HCT116 (cell line): ENCODE measurements at regions not wholly inside any gene's neighbourhood (a gene's known extent, or its start where the extent isn't known, plus 50 kb on each side); places are given as distances from the start of the nearest gene placed in this dataset.
"Not testable (repeated sequence)": the region's sequence is repeated elsewhere in the genome, so short reads cannot be mapped to it uniquely, and the experiment has no call there.

Source experiments
- ATAC-seq: fragments of 200-7000 bp; cut with Tn5 transposase; 2 replicates; pipeline ENCODE4 v1.9.1; 2020; ENCODE audit warnings: mild to moderate bottlenecking, moderate library complexity
- BruUV-seq: library from RNA; stranded (reverse); fragments of 400-500 nt; replicated peaks from 2 replicates; lab custom pipeline; 2021; lab: Mats Ljungman, UMichigan
- CTCF ChIA-PET: fragments of 300-600 bp; sonication (Branson Sonifier 250); formaldehyde crosslinking; loops from one replicate; lab custom pipeline; 2021; ENCODE audit warnings: antibody characterized with exemption; lab: Charles Lee
- POLR2A ChIA-PET: fragments of 300-600, 350-600 bp; sonication (Branson Sonifier 250); formaldehyde crosslinking; loops from one replicate; lab custom pipeline; 2021; ENCODE audit warnings: antibody characterized with exemption; lab: Charles Lee
- RAD21 ChIA-PET, 2 experiments: fragments of 300-600 bp; sonication (Branson Sonifier 250); formaldehyde crosslinking; loops; one replicate each; lab custom pipeline; 2023; ENCODE audit warnings: low total read pairs in 2 of 2; ENCODE audit not compliant: uncharacterized antibody in 2 of 2, unreplicated experiment in 2 of 2, low non-redundant PET in 1 of 2; lab: Charles Lee
- DNase-seq: peaks from one replicate; pipeline ENCODE4 v3.0.0-alpha.2; 2010; ENCODE audit warnings: low read depth, low spot score
- H2AFZ ChIP-seq: fragments of 200-600 bp; shearing (Covaris generic), sonication (generic); 2 replicates; pipeline ENCODE4 v1.6.1; 2017; ENCODE audit warnings: low read depth, mixed run types, mixed read lengths, antibody characterized with exemption, low read length; ENCODE audit not compliant: poor library complexity, severe bottlenecking
- H3K27ac ChIP-seq: 2 replicates; pipeline ENCODE4 v1.5.1; 2012; ENCODE audit warnings: low read depth, low read length
- H3K27me3 ChIP-seq: fragments of 200-600 bp; sonication (generic); 2 replicates; pipeline ENCODE4 v1.6.1; 2016; ENCODE audit warnings: mixed run types, low read length, mixed read lengths; ENCODE audit not compliant: insufficient read depth
- H3K36me3 ChIP-seq, 2 experiments: fragments of 200-500 bp in 1 of 2; fragments of 200-600 bp in 1 of 2; sonication (Bioruptor generic) in 1 of 2; sonication (generic) in 1 of 2; 2 replicates each; pipeline versions ENCODE4 v1.5.1 to v1.6.1; 2014 to 2016; ENCODE audit warnings: low read length in 2 of 2, inconsistent platforms in 1 of 2, mixed read lengths in 1 of 2, mixed run types in 1 of 2; ENCODE audit not compliant: insufficient read depth in 2 of 2, control insufficient read depth in 1 of 2
- H3K4me1 ChIP-seq, 2 experiments: fragments of 200-600 bp in 1 of 2; sonication (generic) in 1 of 2; 2 replicates each; pipeline versions ENCODE4 v1.5.1 to v1.6.1; 2012 to 2017; ENCODE audit warnings: low read length in 2 of 2, inconsistent platforms in 1 of 2, mild to moderate bottlenecking in 1 of 2, mixed read lengths in 1 of 2, mixed run types in 1 of 2, moderate library complexity in 1 of 2; ENCODE audit not compliant: insufficient read depth in 2 of 2, control insufficient read depth in 1 of 2
- H3K4me2 ChIP-seq: fragments of 200-600 bp; sonication (generic); 2 replicates; pipeline ENCODE4 v1.6.1; 2017; ENCODE audit warnings: mixed run types, low read length, mixed read lengths
- H3K4me3 ChIP-seq, 2 experiments: fragments of 200-600 bp in 1 of 2; sonication (generic) in 1 of 2; replicated peaks in 1 of 2; 2 replicates each; pipeline ENCODE4 v1.5.1; 2011 to 2016; ENCODE audit warnings: low read length in 2 of 2, control low read depth in 1 of 2, low read depth in 1 of 2, mild to moderate bottlenecking in 1 of 2, mixed read lengths in 1 of 2, mixed run types in 1 of 2
- H3K79me2 ChIP-seq: fragments of 200-600 bp; sonication (generic); 2 replicates; pipeline ENCODE4 v1.6.1; 2017; ENCODE audit warnings: mild to moderate bottlenecking, mixed run types, low read length, moderate library complexity, mixed read lengths; ENCODE audit not compliant: insufficient read depth
- H3K9ac ChIP-seq: fragments of 200-600 bp; sonication (generic); 2 replicates; pipeline ENCODE4 v1.6.1; 2016; ENCODE audit warnings: low read length, mixed read lengths
- H3K9me2 ChIP-seq: fragments of 200-600 bp; sonication (generic), shearing (Covaris generic); 2 replicates; pipeline ENCODE4 v1.6.1; 2017; ENCODE audit warnings: mixed run types, mild to moderate bottlenecking, moderate library complexity; ENCODE audit not compliant: insufficient read depth
- H3K9me3 ChIP-seq, 2 experiments: fragments of 200-500 bp in 1 of 2; fragments of 200-600 bp in 1 of 2; sonication (Bioruptor generic) in 1 of 2; sonication (generic) in 1 of 2; 2 replicates each; pipeline ENCODE4 v1.6.1; 2014 to 2017; ENCODE audit warnings: low read length in 2 of 2, mixed read lengths in 2 of 2, inconsistent platforms in 1 of 2, low read depth in 1 of 2, mild to moderate bottlenecking in 1 of 2, mixed run types in 1 of 2, moderate library complexity in 1 of 2; ENCODE audit not compliant: control insufficient read depth in 1 of 2, insufficient read depth in 1 of 2
- H4K20me1 ChIP-seq: fragments of 200-600 bp; sonication (generic), shearing (Covaris generic); 2 replicates; pipeline ENCODE4 v1.6.1; 2017; ENCODE audit warnings: mixed run types, mild to moderate bottlenecking, moderate library complexity; ENCODE audit not compliant: insufficient read depth
- CEBPB ChIP-seq: IDR thresholded peaks from 2 replicates; pipeline ENCODE4 v1.6.1; 2012; ENCODE audit warnings: low read depth
- ELF1 ChIP-seq: IDR thresholded peaks from 2 replicates; pipeline ENCODE4 v1.6.1; 2012; ENCODE audit warnings: low read depth, borderline replicate concordance
- EZH2phosphoT487 ChIP-seq: fragments of 200-600 bp; IDR thresholded peaks from 2 replicates; pipeline ENCODE4 v1.6.1; 2018; ENCODE audit warnings: antibody characterized with exemption, borderline replicate concordance
- FOSL1 ChIP-seq: IDR thresholded peaks from 2 replicates; pipeline ENCODE4 v1.6.1; 2012; ENCODE audit warnings: low read depth
- JUND ChIP-seq: IDR thresholded peaks from 2 replicates; pipeline ENCODE4 v1.6.1; 2012
- POLR2A ChIP-seq: IDR thresholded peaks from 2 replicates; pipeline ENCODE4 v1.7.0; 2011; ENCODE audit warnings: borderline replicate concordance; ENCODE audit not compliant: insufficient read depth, insufficient read length; ENCODE audit errors: extremely low read depth
- POLR2AphosphoS5 ChIP-seq: IDR thresholded peaks from 2 replicates; pipeline ENCODE4 v1.6.1; 2011; ENCODE audit warnings: mild to moderate bottlenecking, low read depth, low read length, moderate library complexity
- RAD21 ChIP-seq: IDR thresholded peaks from 2 replicates; pipeline ENCODE4 v1.6.1; 2012; ENCODE audit warnings: low read depth, mild to moderate bottlenecking
- SIN3A ChIP-seq: IDR thresholded peaks from 2 replicates; pipeline ENCODE4 v1.6.1; 2012; ENCODE audit warnings: low read depth
- SP1 ChIP-seq: IDR thresholded peaks from 2 replicates; pipeline ENCODE4 v1.6.1; 2012; ENCODE audit warnings: low read depth
- TCF7L2 ChIP-seq: IDR thresholded peaks from 2 replicates; pipeline ENCODE4 v1.7.0; 2011; ENCODE audit warnings: borderline replicate concordance, inconsistent platforms; ENCODE audit not compliant: insufficient read depth, insufficient read length; ENCODE audit errors: extremely low read depth
- ZFX ChIP-seq: fragments of 450-650 bp; IDR thresholded peaks from 2 replicates; pipeline ENCODE4 v1.6.1; 2017
- intact Hi-C: fragments of 100-400 bp; cut with micrococcal nuclease; formaldehyde crosslinking; loops from 2 replicates; pipeline ENCODE4 v1.10.0; 2022
- TF ChIP-seq, protein P1 (sequence below): IDR thresholded peaks from 2 replicates; pipeline ENCODE4 v1.6.1; 2012
- TF ChIP-seq, protein P2 (sequence below), 3 experiments: fragments of 200-600 bp in 1 of 3; sonication (generic) in 1 of 3; IDR thresholded peaks in 2 of 3; conservative IDR thresholded peaks in 1 of 3; 2 replicates each; pipeline ENCODE4 v1.5.1; 2012 to 2017; ENCODE audit warnings: low read depth in 2 of 3, low read length in 2 of 3, antibody characterized with exemption in 1 of 3, borderline replicate concordance in 1 of 3, control low read depth in 1 of 3, mild to moderate bottlenecking in 1 of 3, mixed read lengths in 1 of 3, mixed run types in 1 of 3, moderate library complexity in 1 of 3; ENCODE audit not compliant: insufficient read depth in 1 of 3
- TF ChIP-seq, protein P3 (sequence below): IDR thresholded peaks from 2 replicates; pipeline ENCODE4 v1.6.1; 2012

DNA sequence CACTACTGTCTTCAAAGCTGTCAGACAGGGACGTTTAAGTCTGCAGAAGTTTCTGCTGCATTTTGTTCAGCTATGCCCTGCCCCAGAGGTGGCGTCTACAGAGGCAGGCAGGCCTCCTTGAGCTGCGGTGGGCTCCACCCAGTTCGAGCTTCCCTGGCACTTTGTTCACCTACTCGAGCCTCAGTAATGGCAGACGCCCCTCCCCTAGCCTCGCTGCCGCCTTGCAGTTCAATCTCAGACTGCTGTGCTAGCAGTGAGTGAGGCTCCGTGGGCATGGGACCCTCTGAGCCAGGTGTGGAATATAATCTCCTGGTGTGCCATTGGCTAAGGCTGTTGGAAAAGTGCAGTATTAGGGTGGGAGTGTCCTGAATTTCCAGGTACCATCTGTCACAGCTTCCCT is 433.5 kb upstream of the LMCD1 start:
- H3K27ac ChIP-seq, H3K36me3 ChIP-seq, CTCF ChIA-PET, H3K9me2 ChIP-seq, POLR2A ChIA-PET, ATAC-seq, H4K20me1 ChIP-seq, H3K9me3 ChIP-seq, H3K27me3 ChIP-seq, H2AFZ ChIP-seq, H3K9ac ChIP-seq, DNase-seq, H3K79me2 ChIP-seq, BruUV-seq, H3K4me2 ChIP-seq, RAD21 ChIA-PET, H3K4me1 ChIP-seq, H3K4me3 ChIP-seq, intact Hi-C loops: not testable (repeated sequence)

DNA sequence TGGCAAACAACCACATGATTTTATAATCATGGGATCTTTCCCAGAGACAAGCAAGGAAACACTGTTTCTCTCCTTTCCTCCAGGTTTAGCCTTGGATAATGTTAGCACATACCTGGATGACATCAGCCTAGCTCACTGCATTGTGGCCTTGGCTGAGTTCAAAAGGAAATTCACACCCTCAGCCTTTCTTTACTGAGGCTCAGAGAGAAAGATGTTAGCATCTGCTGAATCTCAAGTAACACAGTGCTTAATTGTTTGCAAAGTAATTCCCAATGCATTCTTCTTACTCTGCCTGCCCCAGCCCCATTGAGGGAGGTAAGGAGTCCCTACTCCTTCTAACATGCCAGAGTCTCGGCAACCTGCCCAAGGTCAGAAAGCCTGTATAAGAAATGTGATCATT is 432.2 kb upstream of the LMCD1 start:
- Histone ChIP-seq H3K9me3 (no peaks in the 10 kb centered on the region), H3K4me1 (0 out of 4 replicates have a peak, but pooled peaks cover 0 to 2% of the 10 kb centered on the region in 2 experiments), H3K79me2 (no peaks in the 10 kb centered on the region), H3K4me2 (no peak overlapping the region), H3K9ac (no peak overlapping the region), H3K4me3 (no peak overlapping the region), H2AFZ (no peak overlapping the region), H3K27me3 (no peaks in the 10 kb centered on the region), H3K27ac (no peak overlapping the region), H3K9me2 (no peaks in the 10 kb centered on the region), H3K36me3 (no peaks in the 10 kb centered on the region), H4K20me1 (no peaks in the 10 kb centered on the region)
- TF ChIP-seq TCF7L2 (peak; percentile 78), JUND (no peak)
- intact Hi-C loops, result no loop called here
- CTCF ChIA-PET, result no interaction called here
- DNase-seq, result no peak
- BruUV-seq, result no TSS peak
- ATAC-seq, result no peak; the same call in 1 of the 2 replicates
- POLR2A ChIA-PET, result no interaction called here
- RAD21 ChIA-PET, result no interaction called here

DNA sequence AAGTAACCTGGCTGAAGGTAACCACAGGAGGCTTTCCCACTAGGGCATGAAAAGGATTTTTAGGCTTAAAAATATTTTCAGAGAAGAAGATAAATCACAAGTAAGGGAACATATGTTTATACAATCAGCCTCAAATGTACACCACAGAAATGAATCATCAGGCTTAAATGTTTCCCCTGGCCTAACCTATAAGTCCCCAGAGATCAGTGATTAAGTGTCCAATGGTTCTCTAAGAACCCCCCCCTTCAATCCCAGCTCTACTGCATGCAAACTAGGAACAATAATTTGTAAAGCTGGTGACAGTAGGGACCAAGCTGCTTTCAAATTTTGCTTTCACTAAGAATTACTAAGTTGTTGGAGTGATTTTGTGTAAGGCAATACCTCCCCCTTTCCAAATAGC is 431.6 kb upstream of the LMCD1 start:
- intact Hi-C loops, result no loop called here
- H3K9me3 ChIP-seq, result no peaks in the 10 kb centered on the region
- POLR2A ChIA-PET, result no interaction called here
- H3K27ac ChIP-seq, result no peak overlapping the region
- H4K20me1 ChIP-seq, result no peaks in the 10 kb centered on the region
- H3K4me3 ChIP-seq, result no peak overlapping the region
- RAD21 ChIA-PET, result no interaction called here
- H3K79me2 ChIP-seq, result no peaks in the 10 kb centered on the region
- no peak overlapping the region for H3K9ac ChIP-seq
- H3K4me1 ChIP-seq, result 0 out of 4 replicates have a peak, but pooled peaks cover 0 to 2% of the 10 kb centered on the region in 2 experiments
- H2AFZ ChIP-seq, result no peak overlapping the region
- CTCF ChIA-PET, result no interaction called here
- H3K27me3 ChIP-seq, result no peaks in the 10 kb centered on the region
- DNase-seq, result no peak
- no peaks in the 10 kb centered on the region for H3K36me3 ChIP-seq
- ATAC-seq, result no peak
- H3K4me2 ChIP-seq, result no peak overlapping the region
- BruUV-seq, result no TSS peak
- H3K9me2 ChIP-seq, result no peaks in the 10 kb centered on the region
- TF ChIP-seq ZFX (no peak), POLR2AphosphoS5 (no peak), SIN3A (no peak), POLR2A (no peak), FOSL1 (no peak), SP1 (no peak), EZH2phosphoT487 (no peak), CEBPB (no peak), RAD21 (no peak), ELF1 (no peak)
- TF ChIP-seq, protein P1, sequence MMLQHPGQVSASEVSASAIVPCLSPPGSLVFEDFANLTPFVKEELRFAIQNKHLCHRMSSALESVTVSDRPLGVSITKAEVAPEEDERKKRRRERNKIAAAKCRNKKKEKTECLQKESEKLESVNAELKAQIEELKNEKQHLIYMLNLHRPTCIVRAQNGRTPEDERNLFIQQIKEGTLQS, result no peak
- TF ChIP-seq, protein P2, sequence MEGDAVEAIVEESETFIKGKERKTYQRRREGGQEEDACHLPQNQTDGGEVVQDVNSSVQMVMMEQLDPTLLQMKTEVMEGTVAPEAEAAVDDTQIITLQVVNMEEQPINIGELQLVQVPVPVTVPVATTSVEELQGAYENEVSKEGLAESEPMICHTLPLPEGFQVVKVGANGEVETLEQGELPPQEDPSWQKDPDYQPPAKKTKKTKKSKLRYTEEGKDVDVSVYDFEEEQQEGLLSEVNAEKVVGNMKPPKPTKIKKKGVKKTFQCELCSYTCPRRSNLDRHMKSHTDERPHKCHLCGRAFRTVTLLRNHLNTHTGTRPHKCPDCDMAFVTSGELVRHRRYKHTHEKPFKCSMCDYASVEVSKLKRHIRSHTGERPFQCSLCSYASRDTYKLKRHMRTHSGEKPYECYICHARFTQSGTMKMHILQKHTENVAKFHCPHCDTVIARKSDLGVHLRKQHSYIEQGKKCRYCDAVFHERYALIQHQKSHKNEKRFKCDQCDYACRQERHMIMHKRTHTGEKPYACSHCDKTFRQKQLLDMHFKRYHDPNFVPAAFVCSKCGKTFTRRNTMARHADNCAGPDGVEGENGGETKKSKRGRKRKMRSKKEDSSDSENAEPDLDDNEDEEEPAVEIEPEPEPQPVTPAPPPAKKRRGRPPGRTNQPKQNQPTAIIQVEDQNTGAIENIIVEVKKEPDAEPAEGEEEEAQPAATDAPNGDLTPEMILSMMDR (IDR thresholded peaks at IDR 0.05 in 2 of 3, conservative IDR thresholded peaks at IDR 0.05 in 1 of 3; ENCODE audit: borderline replicate concordance in 1 of 3, insufficient read depth in 1 of 3, low read depth in 2 of 3, low read length in 2 of 3), result no peak
- TF ChIP-seq, protein P3, sequence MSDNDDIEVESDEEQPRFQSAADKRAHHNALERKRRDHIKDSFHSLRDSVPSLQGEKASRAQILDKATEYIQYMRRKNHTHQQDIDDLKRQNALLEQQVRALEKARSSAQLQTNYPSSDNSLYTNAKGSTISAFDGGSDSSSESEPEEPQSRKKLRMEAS, result no peak
